ENCODE measurements at regions not wholly inside any gene's neighbourhood (a gene's known extent, or its start where the extent isn't known, plus 50 kb on each side); places are given as distances from the start of the nearest gene placed in this dataset.
A peak's percentile ranks its signal among the peaks of the same experiment; 100 is the strongest.

DNA sequence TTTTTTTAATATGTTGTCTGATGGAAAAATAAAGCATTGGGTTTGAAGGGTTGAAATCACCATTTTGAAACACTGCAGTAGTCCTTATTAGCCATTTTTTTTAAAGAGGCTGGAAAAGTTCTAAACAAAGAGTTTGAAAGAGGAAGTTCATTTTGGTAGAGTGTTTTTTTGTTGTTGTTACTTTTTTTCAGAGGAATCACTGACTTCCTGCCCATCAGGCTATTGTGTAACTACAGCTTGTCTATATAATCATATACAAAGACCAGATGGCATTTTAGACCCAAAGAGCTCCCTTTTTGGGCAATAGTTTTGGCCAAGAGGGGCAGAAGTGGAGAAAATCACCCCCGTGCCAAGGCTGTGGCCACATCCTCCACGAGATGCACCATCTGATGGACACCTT, 818.5 kb upstream of the AMELY start:
- ATAC-seq (ENCODE audit: low FRiP score in 2 of 2) = no peak
- no peak for DNase-seq
- H3K9me3 ChIP-seq = no peaks in the 10 kb centered on the region
- H3K27ac ChIP-seq = peak overlapping the region in 1 of 4 donors; percentile 46
- no peak overlapping the region for H3K4me3 ChIP-seq
- no peaks in the 10 kb centered on the region for H3K4me1 ChIP-seq
- H3K36me3 ChIP-seq = no peaks in the 10 kb centered on the region
- WGBS, 2 donors = 83% methylated on average over 1 of the region's 2 CpGs; no CpG with 5 or more reads in 1 of the 2 donors
- H3K27me3 ChIP-seq = no peaks in the 10 kb centered on the region
- TF ChIP-seq POLR2AphosphoS5 (IDR thresholded peaks at IDR 0.05) (no peak), EP300 (IDR thresholded peaks at IDR 0.05) (no peak), POLR2A (IDR thresholded peaks at IDR 0.05) (no peak)
- TF ChIP-seq, protein P1, sequence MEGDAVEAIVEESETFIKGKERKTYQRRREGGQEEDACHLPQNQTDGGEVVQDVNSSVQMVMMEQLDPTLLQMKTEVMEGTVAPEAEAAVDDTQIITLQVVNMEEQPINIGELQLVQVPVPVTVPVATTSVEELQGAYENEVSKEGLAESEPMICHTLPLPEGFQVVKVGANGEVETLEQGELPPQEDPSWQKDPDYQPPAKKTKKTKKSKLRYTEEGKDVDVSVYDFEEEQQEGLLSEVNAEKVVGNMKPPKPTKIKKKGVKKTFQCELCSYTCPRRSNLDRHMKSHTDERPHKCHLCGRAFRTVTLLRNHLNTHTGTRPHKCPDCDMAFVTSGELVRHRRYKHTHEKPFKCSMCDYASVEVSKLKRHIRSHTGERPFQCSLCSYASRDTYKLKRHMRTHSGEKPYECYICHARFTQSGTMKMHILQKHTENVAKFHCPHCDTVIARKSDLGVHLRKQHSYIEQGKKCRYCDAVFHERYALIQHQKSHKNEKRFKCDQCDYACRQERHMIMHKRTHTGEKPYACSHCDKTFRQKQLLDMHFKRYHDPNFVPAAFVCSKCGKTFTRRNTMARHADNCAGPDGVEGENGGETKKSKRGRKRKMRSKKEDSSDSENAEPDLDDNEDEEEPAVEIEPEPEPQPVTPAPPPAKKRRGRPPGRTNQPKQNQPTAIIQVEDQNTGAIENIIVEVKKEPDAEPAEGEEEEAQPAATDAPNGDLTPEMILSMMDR (IDR thresholded peaks at IDR 0.05) = no peak

DNA sequence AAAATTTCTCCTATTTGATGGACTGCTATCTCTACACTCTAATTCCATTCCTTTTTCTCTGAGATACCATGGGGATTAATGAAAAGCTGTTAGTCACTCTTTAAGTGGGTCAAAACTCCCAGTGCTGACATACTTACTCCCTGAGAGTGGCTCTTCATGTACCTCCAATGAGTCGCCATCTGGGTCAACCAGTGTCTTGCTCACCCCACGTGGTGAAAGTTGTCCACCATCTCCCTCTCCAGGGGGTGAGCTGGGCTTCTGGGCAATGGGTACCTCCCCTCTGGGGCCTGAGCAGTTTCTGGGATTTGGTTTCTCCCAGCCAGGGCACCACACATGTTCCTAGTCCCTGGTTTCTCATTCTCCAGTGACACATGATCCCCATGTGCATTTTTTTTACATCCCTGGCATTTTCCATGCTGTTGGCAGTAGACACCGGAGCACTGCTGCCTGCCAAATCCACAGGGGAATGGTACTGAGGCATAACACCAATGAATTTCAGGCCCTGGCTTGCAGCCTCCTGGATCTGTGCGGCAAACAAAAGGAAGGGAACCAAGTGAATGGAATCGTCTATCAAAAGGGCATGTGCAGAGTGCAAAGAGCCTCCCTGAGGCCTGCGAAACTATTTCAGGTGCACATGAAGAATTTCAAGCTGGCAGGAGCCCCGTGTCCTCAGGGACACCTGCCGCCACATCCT, 817.9 kb upstream of the AMELY start:
- TF ChIP-seq EP300 (IDR thresholded peaks at IDR 0.05) (no peak), POLR2AphosphoS5 (IDR thresholded peaks at IDR 0.05) (no peak), POLR2A (IDR thresholded peaks at IDR 0.05) (no peak)
- TF ChIP-seq, protein P1 (IDR thresholded peaks at IDR 0.05) = no peak
- Histone ChIP-seq H3K9me3 (no peaks in the 10 kb centered on the region), H3K27me3 (no peaks in the 10 kb centered on the region), H3K27ac (no peak overlapping the region), H3K4me1 (no peaks in the 10 kb centered on the region), H3K36me3 (no peaks in the 10 kb centered on the region), H3K4me3 (no peak overlapping the region)
- no peak for DNase-seq
- WGBS, 2 donors = 62% methylated on average over 7 of the region's 8 CpGs; no CpG with 5 or more reads in 1 of the 2 donors
- ATAC-seq (ENCODE audit: low FRiP score in 2 of 2) = no peak

DNA sequence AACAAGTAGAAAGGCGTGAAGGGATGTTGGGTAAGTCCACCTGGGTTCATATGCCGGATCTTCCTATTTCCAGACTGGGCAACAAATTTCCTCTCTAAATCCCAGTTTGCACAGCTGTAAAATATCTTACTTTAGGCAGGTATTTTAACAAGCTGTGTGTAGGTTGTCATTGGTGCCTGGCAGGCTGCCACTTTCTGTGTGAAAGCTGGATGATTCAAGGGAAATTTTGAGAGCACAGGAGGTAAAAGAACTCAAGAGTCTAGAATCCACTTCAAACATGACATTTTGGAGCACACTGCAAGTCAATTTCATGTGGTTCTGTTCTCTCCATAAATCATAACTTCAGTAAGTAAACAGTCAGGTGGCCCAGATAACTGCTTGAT, 817.4 kb upstream of the AMELY start:
- Histone ChIP-seq H3K27me3 (no peaks in the 10 kb centered on the region), H3K36me3 (no peaks in the 10 kb centered on the region), H3K4me3 (no peak overlapping the region), H3K27ac (no peak overlapping the region), H3K9me3 (no peaks in the 10 kb centered on the region), H3K4me1 (no peaks in the 10 kb centered on the region)
- ATAC-seq (ENCODE audit: low FRiP score in 2 of 2) (no peak), DNase-seq (no peak)
- 59% methylated on average over 2 of the region's 2 CpGs; no CpG with 5 or more reads in 1 of the 2 donors for WGBS, 2 donors
- TF ChIP-seq POLR2AphosphoS5 (IDR thresholded peaks at IDR 0.05) (no peak), EP300 (IDR thresholded peaks at IDR 0.05) (no peak), POLR2A (IDR thresholded peaks at IDR 0.05) (no peak)
- TF ChIP-seq, protein P1 (IDR thresholded peaks at IDR 0.05) = no peak

DNA sequence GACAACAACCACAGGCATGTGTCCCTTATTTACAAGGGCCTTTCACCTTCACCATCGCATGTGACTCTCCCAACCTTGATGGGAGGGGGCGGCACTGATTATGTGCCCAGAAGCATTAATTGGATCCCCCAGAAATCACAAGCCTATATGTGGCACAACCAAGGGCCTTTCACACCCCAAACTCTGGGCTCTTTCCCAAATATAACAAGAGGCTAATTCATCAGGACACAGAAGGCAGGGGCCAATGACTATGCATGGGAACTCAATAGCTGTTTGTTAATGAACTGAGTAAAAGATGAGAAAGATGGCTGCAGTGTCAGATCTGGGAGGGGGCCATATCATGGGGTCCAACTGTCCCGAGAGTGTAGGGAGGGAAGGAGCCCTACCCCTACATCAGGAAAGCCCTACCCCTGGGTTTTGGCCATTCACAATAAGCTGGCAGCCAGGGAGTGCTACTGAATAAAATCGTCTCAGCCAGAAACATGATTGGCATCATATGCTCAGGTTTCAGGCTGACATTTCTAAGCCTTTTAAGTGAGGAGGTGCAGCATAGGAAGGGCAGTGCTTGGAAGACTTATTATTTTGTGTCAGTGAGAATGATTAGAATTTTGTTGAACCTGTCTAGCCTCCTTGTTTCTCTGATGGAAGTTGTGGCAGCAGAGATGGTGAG, 814.4 kb upstream of the AMELY start:
- Histone ChIP-seq H3K4me1 (no peaks in the 10 kb centered on the region), H3K9me3 (no peaks in the 10 kb centered on the region), H3K4me3 (no peak overlapping the region), H3K27me3 (no peaks in the 10 kb centered on the region), H3K36me3 (no peaks in the 10 kb centered on the region), H3K27ac (no peak overlapping the region)
- TF ChIP-seq POLR2A (IDR thresholded peaks at IDR 0.05) = no peak
- TF ChIP-seq, protein P1 (IDR thresholded peaks at IDR 0.05) = no peak
- TF ChIP-seq EP300 (IDR thresholded peaks at IDR 0.05) = no peak
- no peak for TF ChIP-seq POLR2AphosphoS5 (IDR thresholded peaks at IDR 0.05)
- 73% methylated on average over 3 of the region's 4 CpGs; no CpG with 5 or more reads in 1 of the 2 donors for WGBS, 2 donors
- DNase-seq (no peak), ATAC-seq (ENCODE audit: low FRiP score in 2 of 2) (no peak)

Data from upper lobe of left lung (tissue), 6 donors.